Thoracic aorta (tissue), 2 donors: ENCODE measurements at regions not wholly inside any gene's neighbourhood (a gene's known extent, or its start where the extent isn't known, plus 50 kb on each side); places are given as distances from the start of the nearest gene placed in this dataset.

Experiments used
- ATAC-seq: fragments of 150-250 bp; one replicate; pipeline ENCODE4 v1.8.0; 2017; ENCODE audit warnings: low read depth; ENCODE audit not compliant: insufficient number of reproducible peaks, low FRiP score
- DNase-seq: peaks from one replicate; pipeline ENCODE4 v3.0.0-alpha.2; 2020; ENCODE audit warnings: low spot score
- H3K27ac ChIP-seq, 2 donors: fragments of 200-600 bp; sonication (generic); 1 replicate in 1 of 2; 2 replicates in 1 of 2; pipeline ENCODE4 v1.5.1; 2016; ENCODE audit warnings: mild to moderate bottlenecking in 2 of 2, moderate library complexity in 2 of 2
- H3K27me3 ChIP-seq: fragments of 200-600 bp; sonication (generic); replicated peaks from 2 replicates; pipeline ENCODE4 v1.6.0; 2016; ENCODE audit warnings: mild to moderate bottlenecking; ENCODE audit not compliant: insufficient read depth
- H3K36me3 ChIP-seq: fragments of 200-600 bp; sonication (generic); one replicate; pipeline ENCODE4 v1.5.1; 2016
- H3K4me1 ChIP-seq, 2 donors: fragments of 200-600 bp; sonication (generic); 1 replicate in 1 of 2; 2 replicates in 1 of 2; pipeline versions ENCODE4 v1.5.1 to v1.6.0; 2016; ENCODE audit warnings: low read depth in 2 of 2, mild to moderate bottlenecking in 1 of 2; ENCODE audit not compliant: control insufficient read depth in 1 of 2
- H3K4me3 ChIP-seq: fragments of 200-600 bp; sonication (generic); 2 replicates; pipeline ENCODE4 v1.5.1; 2016; ENCODE audit warnings: mild to moderate bottlenecking
- H3K9me3 ChIP-seq: fragments of 200-600 bp; sonication (generic); 2 replicates; pipeline ENCODE4 v1.5.1; 2016
- TF ChIP-seq, protein P1 (sequence below): fragments of 200-600 bp; sonication (generic); IDR thresholded peaks from one replicate; pipeline ENCODE4 v1.5.1; 2019; ENCODE audit warnings: antibody characterized with exemption

DNA sequence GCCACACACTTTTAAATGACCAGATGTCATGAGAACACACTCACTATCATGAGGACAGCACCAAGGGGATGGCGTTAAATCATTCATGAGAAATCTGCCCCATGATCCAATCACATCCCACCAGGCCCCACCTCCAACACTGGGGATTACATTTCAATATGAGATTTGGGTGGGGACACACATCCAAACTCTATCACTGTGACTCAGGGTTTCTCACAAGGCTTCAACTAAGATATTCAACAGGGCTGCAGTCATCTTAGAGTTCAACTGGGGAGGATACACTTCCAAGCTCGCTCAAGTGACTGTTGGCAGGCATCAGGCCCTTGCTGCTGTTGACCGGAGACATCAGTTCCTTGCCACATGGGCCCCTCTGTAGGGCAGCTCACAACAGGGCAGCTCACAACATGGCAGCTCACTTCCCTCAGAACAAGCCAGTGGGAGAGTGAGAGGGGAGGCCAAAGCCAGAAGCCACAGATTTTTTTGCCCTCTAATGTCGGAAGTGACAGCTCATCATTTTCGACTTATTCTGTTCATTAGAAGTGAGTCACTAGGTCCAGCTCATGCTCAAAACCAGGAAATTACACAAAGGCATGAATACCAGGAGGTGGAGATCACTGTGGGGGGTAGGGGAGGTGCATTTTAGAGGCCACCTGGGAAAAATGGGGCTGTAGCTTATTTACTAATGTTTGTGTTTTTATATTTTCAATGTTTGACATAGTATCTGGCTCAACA, 50.8 kb upstream of the PTHLH start:
- ATAC-seq (no peak), DNase-seq (no peak)
- Histone ChIP-seq H3K36me3 (no peaks in the 10 kb centered on the region), H3K27me3 (no peaks in the 10 kb centered on the region), H3K27ac (no peak overlapping the region), H3K4me1 (no peaks in the 10 kb centered on the region), H3K4me3 (no peak overlapping the region), H3K9me3 (no peaks in the 10 kb centered on the region)
- TF ChIP-seq, protein P1, sequence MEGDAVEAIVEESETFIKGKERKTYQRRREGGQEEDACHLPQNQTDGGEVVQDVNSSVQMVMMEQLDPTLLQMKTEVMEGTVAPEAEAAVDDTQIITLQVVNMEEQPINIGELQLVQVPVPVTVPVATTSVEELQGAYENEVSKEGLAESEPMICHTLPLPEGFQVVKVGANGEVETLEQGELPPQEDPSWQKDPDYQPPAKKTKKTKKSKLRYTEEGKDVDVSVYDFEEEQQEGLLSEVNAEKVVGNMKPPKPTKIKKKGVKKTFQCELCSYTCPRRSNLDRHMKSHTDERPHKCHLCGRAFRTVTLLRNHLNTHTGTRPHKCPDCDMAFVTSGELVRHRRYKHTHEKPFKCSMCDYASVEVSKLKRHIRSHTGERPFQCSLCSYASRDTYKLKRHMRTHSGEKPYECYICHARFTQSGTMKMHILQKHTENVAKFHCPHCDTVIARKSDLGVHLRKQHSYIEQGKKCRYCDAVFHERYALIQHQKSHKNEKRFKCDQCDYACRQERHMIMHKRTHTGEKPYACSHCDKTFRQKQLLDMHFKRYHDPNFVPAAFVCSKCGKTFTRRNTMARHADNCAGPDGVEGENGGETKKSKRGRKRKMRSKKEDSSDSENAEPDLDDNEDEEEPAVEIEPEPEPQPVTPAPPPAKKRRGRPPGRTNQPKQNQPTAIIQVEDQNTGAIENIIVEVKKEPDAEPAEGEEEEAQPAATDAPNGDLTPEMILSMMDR: no peak

DNA sequence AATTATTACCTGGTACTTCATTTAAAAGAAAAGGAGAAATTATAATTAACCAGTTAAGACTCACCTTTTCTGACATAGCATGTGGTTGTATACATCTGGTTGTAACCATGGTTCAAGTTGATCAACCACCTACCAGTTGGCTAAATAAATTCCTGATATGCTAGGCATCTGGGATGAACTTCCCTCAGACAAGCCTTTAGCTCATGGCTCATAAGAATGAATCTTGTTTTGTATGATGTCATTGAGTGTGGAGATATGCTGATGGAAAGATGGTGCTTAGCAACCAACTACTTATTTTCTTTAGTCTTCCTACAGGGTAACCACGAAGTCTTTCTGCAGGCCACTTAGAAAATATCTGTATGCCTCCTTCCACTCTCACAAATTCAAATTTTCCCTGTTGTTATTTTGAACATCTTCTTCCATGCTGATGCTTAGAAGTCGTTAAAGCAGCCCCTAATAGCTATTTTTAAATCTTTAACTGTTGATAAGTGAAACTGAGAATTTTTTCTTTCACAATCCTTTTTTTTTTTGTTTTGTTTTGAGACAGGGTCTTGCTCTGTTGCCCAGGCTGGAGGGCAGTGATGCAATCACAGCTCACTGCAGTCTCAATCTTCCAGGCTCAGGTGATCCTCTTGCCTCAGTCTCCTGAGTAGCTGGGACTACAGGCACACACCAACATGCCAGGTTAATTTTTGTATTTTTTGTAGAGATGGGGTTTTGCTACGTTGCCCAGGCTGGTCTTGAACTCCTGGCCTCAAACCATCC, 51.9 kb upstream of the PTHLH start:
- ATAC-seq: no peak
- Histone ChIP-seq H3K27ac (no peak overlapping the region), H3K4me3 (no peak overlapping the region), H3K27me3 (no peaks in the 10 kb centered on the region), H3K9me3 (no peaks in the 10 kb centered on the region), H3K36me3 (no peaks in the 10 kb centered on the region), H3K4me1 (no peaks in the 10 kb centered on the region)
- DNase-seq: no peak
- TF ChIP-seq, protein P1: no peak

DNA sequence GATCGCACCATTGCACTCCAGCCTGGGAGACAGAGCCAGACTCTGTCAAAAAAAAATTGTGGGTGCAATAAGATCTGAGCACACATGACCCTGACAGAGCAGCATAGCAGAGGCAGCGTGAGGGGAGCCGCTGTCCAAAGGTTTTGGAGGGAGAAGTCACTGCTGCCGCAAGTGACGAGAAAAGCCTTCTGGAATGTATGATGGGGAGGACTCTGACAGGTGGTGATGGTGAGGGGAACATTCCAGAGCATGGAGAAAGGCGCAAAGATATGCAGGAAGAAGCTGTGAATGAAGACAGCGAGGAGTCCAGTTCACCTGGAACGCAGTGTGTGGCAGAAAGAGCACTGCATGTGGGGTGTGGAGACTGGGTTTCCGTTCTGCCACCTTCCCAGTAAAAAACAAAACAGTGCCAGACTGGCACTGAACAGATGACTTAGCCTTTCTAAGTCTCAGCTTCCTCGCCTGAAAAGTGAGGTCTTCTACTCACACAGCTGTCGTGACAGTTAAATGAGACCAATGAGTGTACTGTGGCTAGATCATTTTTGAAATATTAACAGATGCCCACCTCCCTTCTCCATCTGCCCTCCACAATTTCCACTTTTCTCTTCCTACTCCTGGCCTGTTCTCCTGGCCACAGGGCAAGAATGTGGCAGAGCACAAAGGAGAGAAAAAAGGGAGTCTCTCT, 53.4 kb upstream of the PTHLH start:
- Histone ChIP-seq H3K27ac (no peak overlapping the region), H3K4me3 (no peak overlapping the region), H3K36me3 (no peaks in the 10 kb centered on the region), H3K27me3 (no peaks in the 10 kb centered on the region), H3K4me1 (no peaks in the 10 kb centered on the region), H3K9me3 (no peaks in the 10 kb centered on the region)
- DNase-seq (no peak), ATAC-seq (no peak)
- TF ChIP-seq, protein P1: no peak

DNA sequence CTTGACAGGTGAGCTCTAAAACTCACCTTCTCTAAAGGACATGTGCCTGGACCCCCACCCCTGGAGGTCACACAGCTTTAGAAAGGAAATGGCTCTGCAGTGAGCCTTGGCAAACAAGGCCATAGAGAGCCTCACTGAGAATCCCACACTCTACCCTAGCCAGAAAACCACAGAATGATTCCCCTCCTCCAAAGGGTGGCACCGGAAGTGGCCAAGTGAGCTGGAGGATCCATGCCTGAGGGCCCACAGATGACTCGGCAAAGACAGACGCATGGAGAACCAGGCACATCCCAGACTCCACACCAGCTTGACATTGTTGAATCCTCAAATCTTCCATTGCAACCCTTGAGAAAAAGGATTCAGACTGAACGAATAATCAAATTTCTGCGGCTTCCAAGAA, 54.2 kb upstream of the PTHLH start:
- H3K27me3 ChIP-seq: no peaks in the 10 kb centered on the region
- no peak overlapping the region for H3K4me3 ChIP-seq
- ATAC-seq (no peak), DNase-seq (no peak)
- no peak overlapping the region for H3K27ac ChIP-seq
- H3K4me1 ChIP-seq: no peaks in the 10 kb centered on the region
- H3K36me3 ChIP-seq: no peaks in the 10 kb centered on the region
- H3K9me3 ChIP-seq: no peaks in the 10 kb centered on the region
- TF ChIP-seq, protein P1: no peak

DNA sequence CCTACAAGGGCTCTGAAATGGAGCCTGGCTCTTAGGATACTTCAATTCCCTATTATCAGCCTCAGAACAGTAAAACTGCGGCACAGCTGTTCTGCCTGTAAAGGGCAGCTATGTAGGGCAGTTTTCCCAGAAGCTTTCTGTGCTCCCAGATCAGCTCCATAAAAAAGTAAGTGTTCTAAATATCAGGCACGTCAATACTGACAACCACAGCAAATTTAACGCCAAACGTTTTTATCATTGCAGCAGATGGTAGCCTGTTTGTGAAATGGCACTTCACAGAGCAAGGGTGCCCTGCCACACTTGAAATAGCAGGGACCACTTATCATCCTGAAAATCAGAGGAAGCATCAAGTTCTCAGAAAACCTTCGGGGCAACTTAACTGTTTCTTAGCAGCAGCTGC, 54.8 kb upstream of the PTHLH start:
- Histone ChIP-seq H3K27ac (no peak overlapping the region), H3K36me3 (no peaks in the 10 kb centered on the region), H3K9me3 (no peaks in the 10 kb centered on the region), H3K4me1 (no peaks in the 10 kb centered on the region), H3K27me3 (no peaks in the 10 kb centered on the region), H3K4me3 (no peak overlapping the region)
- no peak for DNase-seq
- no peak for ATAC-seq
- TF ChIP-seq, protein P1: no peak
